Transverse colon (tissue), 4 donors: ENCODE measurements at regions not wholly inside any gene's neighbourhood (a gene's known extent, or its start where the extent isn't known, plus 50 kb on each side); places are given as distances from the start of the nearest gene placed in this dataset.

Experiments
- EP300 ChIP-seq: sonication (generic); formaldehyde crosslinking; IDR thresholded peaks from one replicate; pipeline ENCODE4 v1.6.1; 2017; ENCODE audit warnings: antibody characterized with exemption, low read depth
- POLR2A ChIP-seq: fragments of 450-650 bp; IDR thresholded peaks from one replicate; pipeline ENCODE4 v1.6.1; 2016; ENCODE audit warnings: antibody characterized with exemption, mild to moderate bottlenecking, moderate library complexity
- POLR2AphosphoS5 ChIP-seq, 3 donors: sonication (generic); formaldehyde crosslinking; IDR thresholded peaks; one replicate each; pipeline ENCODE4 v1.6.1; 2016; ENCODE audit warnings: antibody characterized with exemption in 3 of 3
- TF ChIP-seq, protein P1 (sequence below), 5 experiments: fragments of 200-600 bp in 3 of 5; fragments of 450-650 bp in 2 of 5; sonication (generic) in 3 of 5; IDR thresholded peaks; 1 replicate in 2 of 5; 2 replicates in 3 of 5; pipeline ENCODE4 v1.5.1; 2016 to 2017; ENCODE audit warnings: antibody characterized with exemption in 5 of 5, inconsistent platforms in 3 of 5, mild to moderate bottlenecking in 2 of 5, moderate library complexity in 1 of 5

DNA sequence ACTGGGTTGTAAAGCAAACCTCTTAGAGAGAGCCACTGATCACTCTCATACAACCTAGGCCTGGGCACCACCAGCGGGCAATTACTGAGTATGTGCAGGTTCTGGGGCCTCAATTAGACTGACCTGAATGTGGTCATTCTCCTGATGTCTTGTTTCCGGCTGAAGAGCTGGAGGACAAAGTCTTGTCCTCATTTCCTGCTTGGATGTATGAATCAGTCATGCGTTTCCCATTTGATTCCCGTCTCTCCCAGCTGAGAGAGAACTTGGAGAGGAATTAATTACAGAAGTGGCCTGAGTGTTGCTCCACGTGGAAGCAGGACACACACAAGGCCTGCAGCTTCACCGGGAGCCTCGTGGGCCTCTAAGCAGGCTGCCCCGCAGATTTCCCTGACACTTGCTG lies 799.3 kb upstream of the ARGLU1 start:
- TF ChIP-seq, protein P1, sequence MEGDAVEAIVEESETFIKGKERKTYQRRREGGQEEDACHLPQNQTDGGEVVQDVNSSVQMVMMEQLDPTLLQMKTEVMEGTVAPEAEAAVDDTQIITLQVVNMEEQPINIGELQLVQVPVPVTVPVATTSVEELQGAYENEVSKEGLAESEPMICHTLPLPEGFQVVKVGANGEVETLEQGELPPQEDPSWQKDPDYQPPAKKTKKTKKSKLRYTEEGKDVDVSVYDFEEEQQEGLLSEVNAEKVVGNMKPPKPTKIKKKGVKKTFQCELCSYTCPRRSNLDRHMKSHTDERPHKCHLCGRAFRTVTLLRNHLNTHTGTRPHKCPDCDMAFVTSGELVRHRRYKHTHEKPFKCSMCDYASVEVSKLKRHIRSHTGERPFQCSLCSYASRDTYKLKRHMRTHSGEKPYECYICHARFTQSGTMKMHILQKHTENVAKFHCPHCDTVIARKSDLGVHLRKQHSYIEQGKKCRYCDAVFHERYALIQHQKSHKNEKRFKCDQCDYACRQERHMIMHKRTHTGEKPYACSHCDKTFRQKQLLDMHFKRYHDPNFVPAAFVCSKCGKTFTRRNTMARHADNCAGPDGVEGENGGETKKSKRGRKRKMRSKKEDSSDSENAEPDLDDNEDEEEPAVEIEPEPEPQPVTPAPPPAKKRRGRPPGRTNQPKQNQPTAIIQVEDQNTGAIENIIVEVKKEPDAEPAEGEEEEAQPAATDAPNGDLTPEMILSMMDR (IDR thresholded peaks at IDR 0.05): no peak
- TF ChIP-seq POLR2A (no peak), EP300 (no peak), POLR2AphosphoS5 (IDR thresholded peaks at IDR 0.05) (no peak)
